ENCODE measurements at regions not wholly inside any gene's neighbourhood (a gene's known extent, or its start where the extent isn't known, plus 50 kb on each side); places are given as distances from the start of the nearest gene placed in this dataset.

- no peaks in the 10 kb centered on the region for H3K9me3 ChIP-seq (ENCODE audit: low read depth, low read length, poor library complexity, severe bottlenecking)
- BruUV-seq (replicated peaks), result no TSS peak
- no peak overlapping the region for H3K27ac ChIP-seq (ENCODE audit: low read depth, low read length, poor library complexity, severe bottlenecking)
- ChIA-PET CTCF (no interaction called here), POLR2A (ENCODE audit: low non-redundant PET) (no interaction called here)
- H3K4me3 ChIP-seq (ENCODE audit: low read depth, low read length, poor library complexity, severe bottlenecking), result no peak overlapping the region
- intact Hi-C loops (cut with micrococcal nuclease; ENCODE audit: unreplicated experiment), result no loop called here
- H3K36me3 ChIP-seq (ENCODE audit: insufficient read depth, low read length, poor library complexity, severe bottlenecking), result no peaks in the 10 kb centered on the region
- peaks cover 60% of the 10 kb centered on the region for H3K27me3 ChIP-seq (replicated peaks; ENCODE audit: insufficient read depth, low read depth, low read length, poor library complexity)
- H3K4me1 ChIP-seq (ENCODE audit: insufficient read depth, low read length, poor library complexity, severe bottlenecking), result peaks cover 9% of the 10 kb centered on the region
- DNase-seq (ENCODE audit: low spot score), result no peak
- TF ChIP-seq EZH2 (IDR thresholded peaks at IDR 0.05; ENCODE audit: borderline replicate concordance, low read depth, low read length, poor library complexity, severe bottlenecking), result no peak
- no peak for TF ChIP-seq CTCF (conservative IDR thresholded peaks at IDR 0.05; ENCODE audit: low read depth, low read length)
Observed at GRCh38 chr1:83761167-83762038, 237.5 kb downstream of the TTLL7 start.

- DNase-seq (ENCODE audit: low spot score), result no peak
- intact Hi-C loops (cut with micrococcal nuclease; ENCODE audit: unreplicated experiment), result no loop called here
- Histone ChIP-seq H3K36me3 (ENCODE audit: insufficient read depth, low read length, poor library complexity, severe bottlenecking) (no peaks in the 10 kb centered on the region), H3K4me1 (ENCODE audit: insufficient read depth, low read length, poor library complexity, severe bottlenecking) (peaks cover 9% of the 10 kb centered on the region), H3K27me3 (replicated peaks; ENCODE audit: insufficient read depth, low read depth, low read length, poor library complexity) (peaks cover 52% of the 10 kb centered on the region), H3K4me3 (ENCODE audit: low read depth, low read length, poor library complexity, severe bottlenecking) (no peak overlapping the region), H3K9me3 (ENCODE audit: low read depth, low read length, poor library complexity, severe bottlenecking) (no peaks in the 10 kb centered on the region), H3K27ac (ENCODE audit: low read depth, low read length, poor library complexity, severe bottlenecking) (no peak overlapping the region)
- CTCF ChIA-PET, result no interaction called here
- POLR2A ChIA-PET (ENCODE audit: low non-redundant PET), result no interaction called here
- TF ChIP-seq CTCF (conservative IDR thresholded peaks at IDR 0.05; ENCODE audit: low read depth, low read length) (no peak), EZH2 (IDR thresholded peaks at IDR 0.05; ENCODE audit: borderline replicate concordance, low read depth, low read length, poor library complexity, severe bottlenecking) (no peak)
- no TSS peak for BruUV-seq (replicated peaks)
Observed at GRCh38 chr1:83760226-83761021, 238.5 kb downstream of the TTLL7 start.

- TF ChIP-seq CTCF (conservative IDR thresholded peaks at IDR 0.05; ENCODE audit: low read depth, low read length) (no peak), EZH2 (IDR thresholded peaks at IDR 0.05; ENCODE audit: borderline replicate concordance, low read depth, low read length, poor library complexity, severe bottlenecking) (no peak)
- Histone ChIP-seq H3K9me3 (ENCODE audit: low read depth, low read length, poor library complexity, severe bottlenecking) (no peaks in the 10 kb centered on the region), H3K36me3 (ENCODE audit: insufficient read depth, low read length, poor library complexity, severe bottlenecking) (no peaks in the 10 kb centered on the region), H3K4me3 (ENCODE audit: low read depth, low read length, poor library complexity, severe bottlenecking) (no peak overlapping the region), H3K4me1 (ENCODE audit: insufficient read depth, low read length, poor library complexity, severe bottlenecking) (no peaks in the 10 kb centered on the region), H3K27me3 (replicated peaks; ENCODE audit: insufficient read depth, low read depth, low read length, poor library complexity) (peaks cover 20% of the 10 kb centered on the region), H3K27ac (ENCODE audit: low read depth, low read length, poor library complexity, severe bottlenecking) (no peak overlapping the region)
- ChIA-PET CTCF (no interaction called here), POLR2A (ENCODE audit: low non-redundant PET) (no interaction called here)
- no peak for DNase-seq (ENCODE audit: low spot score)
- intact Hi-C loops (cut with micrococcal nuclease; ENCODE audit: unreplicated experiment), result no loop called here
- BruUV-seq (replicated peaks), result no TSS peak
Observed at GRCh38 chr1:83756984-83757717, 241.8 kb downstream of the TTLL7 start.

Data from A673 (cell line).